ENCODE measurements at regions not wholly inside any gene's neighbourhood (a gene's known extent, or its start where the extent isn't known, plus 50 kb on each side); places are given as distances from the start of the nearest gene placed in this dataset.

DNA sequence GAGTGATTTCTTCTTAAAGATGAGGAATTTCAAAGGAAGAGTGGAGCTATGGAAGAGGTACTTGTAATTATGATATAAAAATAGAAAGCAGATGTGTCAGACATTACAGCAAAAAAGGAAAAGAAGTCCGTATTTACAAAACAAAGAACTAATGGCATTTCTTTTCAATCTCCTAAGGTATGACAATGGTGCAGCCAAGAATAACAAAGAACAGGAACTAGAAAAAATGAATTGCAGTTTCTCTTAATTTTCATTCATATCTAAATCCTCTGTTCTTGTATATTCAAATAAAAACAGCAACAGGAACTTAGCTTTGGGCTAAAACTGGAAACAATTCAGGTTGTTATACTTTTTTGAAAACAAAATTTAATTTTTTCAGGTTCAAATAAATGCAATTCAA is 105.1 kb downstream of the SPRY1 start:
- H3K36me3 Mint-ChIP-seq (ENCODE audit: low read depth), result peaks cover 3% of the 10 kb centered on the region
- TF ChIP-seq, protein P1, sequence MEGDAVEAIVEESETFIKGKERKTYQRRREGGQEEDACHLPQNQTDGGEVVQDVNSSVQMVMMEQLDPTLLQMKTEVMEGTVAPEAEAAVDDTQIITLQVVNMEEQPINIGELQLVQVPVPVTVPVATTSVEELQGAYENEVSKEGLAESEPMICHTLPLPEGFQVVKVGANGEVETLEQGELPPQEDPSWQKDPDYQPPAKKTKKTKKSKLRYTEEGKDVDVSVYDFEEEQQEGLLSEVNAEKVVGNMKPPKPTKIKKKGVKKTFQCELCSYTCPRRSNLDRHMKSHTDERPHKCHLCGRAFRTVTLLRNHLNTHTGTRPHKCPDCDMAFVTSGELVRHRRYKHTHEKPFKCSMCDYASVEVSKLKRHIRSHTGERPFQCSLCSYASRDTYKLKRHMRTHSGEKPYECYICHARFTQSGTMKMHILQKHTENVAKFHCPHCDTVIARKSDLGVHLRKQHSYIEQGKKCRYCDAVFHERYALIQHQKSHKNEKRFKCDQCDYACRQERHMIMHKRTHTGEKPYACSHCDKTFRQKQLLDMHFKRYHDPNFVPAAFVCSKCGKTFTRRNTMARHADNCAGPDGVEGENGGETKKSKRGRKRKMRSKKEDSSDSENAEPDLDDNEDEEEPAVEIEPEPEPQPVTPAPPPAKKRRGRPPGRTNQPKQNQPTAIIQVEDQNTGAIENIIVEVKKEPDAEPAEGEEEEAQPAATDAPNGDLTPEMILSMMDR (IDR thresholded peaks at IDR 0.05; ENCODE audit: unreplicated experiment in 3 of 3), result no peak
- H3K27ac Mint-ChIP-seq, result peak overlapping the region; percentile 17 to 44 (median 41)
- H3K27me3 Mint-ChIP-seq (ENCODE audit: low read depth), result no peaks in the 10 kb centered on the region
- H3K4me3 Mint-ChIP-seq, result no peak overlapping the region
- H3K9me3 Mint-ChIP-seq, result peaks cover 2% of the 10 kb centered on the region
- peaks cover 14% of the 10 kb centered on the region for H3K4me1 Mint-ChIP-seq

DNA sequence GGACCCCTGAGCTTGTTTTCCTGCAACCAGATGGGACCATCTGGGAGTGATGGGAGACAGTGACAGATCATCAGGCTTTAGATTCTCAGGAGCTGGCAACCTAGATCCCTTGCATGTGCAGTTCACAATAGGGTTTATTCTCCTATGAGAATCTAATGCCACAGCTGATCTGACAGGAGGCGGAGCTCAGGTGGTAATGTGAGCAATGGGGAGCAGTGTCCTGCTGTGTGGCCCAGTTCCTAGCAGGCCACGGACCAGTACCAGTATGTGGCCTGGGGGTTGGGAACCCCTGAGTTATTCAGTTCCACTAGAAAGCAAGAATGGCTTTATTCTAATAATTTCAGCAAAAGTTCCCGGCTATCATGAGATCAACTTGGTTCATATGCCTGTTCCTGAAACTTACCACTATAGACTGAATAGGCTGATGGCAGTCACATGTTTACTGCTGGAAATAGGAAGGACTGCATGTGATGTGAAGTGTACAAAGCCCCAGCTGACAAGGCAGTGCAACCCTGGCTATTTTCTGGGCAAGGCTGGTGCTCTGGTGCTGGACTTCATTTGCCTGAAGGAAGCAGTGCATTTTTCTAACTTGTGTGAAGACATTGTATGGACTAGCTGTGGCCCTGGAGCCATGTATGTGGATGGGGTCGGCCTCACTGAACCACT is 107.2 kb downstream of the SPRY1 start:
- H3K36me3 Mint-ChIP-seq (ENCODE audit: low read depth), result peaks cover 3% of the 10 kb centered on the region
- H3K27me3 Mint-ChIP-seq (ENCODE audit: low read depth), result no peaks in the 10 kb centered on the region

DNA sequence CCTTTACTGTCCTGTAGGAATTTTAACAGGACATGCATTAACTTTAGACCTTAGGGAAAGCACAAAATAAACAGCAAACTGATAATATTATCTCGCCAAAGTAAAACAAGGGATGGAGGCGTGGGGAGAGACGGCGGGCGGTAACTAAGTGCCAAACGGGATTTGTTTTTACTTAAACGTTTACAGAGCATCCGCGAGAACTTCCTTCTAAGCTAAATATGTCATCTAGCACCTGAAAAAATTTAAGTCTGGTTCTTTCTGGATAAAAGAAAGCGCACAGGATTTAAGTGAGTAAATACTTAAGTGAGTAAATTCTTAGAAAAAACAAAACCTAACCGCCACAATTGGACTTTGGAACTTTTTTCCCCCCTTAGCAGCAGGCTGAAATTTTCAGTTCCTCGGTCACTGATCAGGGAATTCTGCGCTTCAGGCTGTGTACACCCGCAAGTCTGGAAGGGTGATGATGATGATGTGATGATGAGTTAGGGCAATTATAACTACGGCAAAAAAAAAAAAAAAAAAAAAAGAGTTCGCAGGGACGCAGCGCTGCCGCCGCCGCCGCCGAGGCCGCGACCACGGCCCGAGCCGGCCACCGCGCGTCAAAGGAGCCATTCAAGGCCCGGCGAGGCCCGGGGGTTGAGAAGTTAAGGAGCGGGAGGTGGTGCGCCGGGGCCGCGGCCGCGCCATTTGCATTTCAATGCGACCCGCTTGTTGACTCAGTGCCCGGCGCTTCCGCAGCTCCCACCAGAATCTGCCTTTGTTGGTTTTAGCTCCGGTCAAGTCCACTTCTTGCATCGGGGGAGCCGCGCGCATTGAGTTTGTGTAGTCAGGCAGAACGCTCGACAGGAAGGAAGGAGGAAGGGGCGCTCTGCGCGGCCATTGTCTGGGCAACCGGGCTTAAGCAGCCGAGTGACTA is 108.8 kb downstream of the SPRY1 start:
- peak overlapping the region; percentile 89 to 91 (median 90) for H3K4me3 Mint-ChIP-seq
- H3K27me3 Mint-ChIP-seq (ENCODE audit: low read depth), result peaks cover 3% of the 10 kb centered on the region
- H3K9me3 Mint-ChIP-seq, result peaks cover 2% of the 10 kb centered on the region
- no peaks in the 10 kb centered on the region for H3K36me3 Mint-ChIP-seq (ENCODE audit: low read depth)
- peak overlapping the region; percentile 99 to 100 (median 100) for H3K27ac Mint-ChIP-seq
- H3K4me1 Mint-ChIP-seq, result peaks cover 29% of the 10 kb centered on the region
- TF ChIP-seq, protein P1 (IDR thresholded peaks at IDR 0.05; ENCODE audit: unreplicated experiment in 3 of 3), result no peak

More for the DNA sequence above, 107.2 kb downstream of the SPRY1 start:
- peaks cover 2% of the 10 kb centered on the region for H3K9me3 Mint-ChIP-seq
- peaks cover 24% of the 10 kb centered on the region for H3K4me1 Mint-ChIP-seq
- H3K4me3 Mint-ChIP-seq, result peak overlapping the region; percentile 47 to 53 (median 50)
- TF ChIP-seq, protein P1 (IDR thresholded peaks at IDR 0.05; ENCODE audit: unreplicated experiment in 3 of 3), result no peak
- peak overlapping the region; percentile 81 to 99 (median 92) for H3K27ac Mint-ChIP-seq

DNA sequence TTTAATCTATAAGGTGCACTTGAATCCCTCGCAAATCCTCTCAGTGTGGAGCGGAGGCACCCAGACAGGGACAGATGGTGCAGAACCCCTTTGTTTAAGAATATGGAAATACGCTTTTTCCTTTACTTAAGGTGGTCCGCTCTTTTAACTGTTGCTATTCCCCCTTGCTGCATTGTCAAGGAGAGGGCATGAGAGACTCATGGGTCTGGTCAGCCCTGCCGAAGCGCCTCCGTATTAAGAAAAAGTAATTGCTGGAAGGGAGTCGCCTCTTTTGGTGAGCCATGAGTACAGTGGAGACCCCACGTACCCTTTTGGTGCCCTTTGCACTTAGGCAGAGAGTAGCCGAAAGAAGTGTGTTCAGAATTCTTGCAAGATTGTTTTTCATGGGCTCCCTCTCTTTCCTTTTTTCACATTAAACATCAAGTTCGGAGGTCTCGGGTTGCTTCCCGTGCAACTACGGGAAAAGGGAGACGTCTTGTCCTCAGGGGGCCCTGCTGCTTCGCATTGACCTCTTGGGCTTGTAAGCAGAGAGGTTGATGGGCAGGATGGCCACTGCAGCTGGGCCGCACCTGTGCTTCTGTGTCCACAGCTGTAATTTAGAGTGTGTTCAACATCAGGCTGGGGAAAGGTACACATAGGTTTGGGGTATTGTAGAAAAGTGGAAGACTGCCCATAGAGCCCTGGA is 109.6 kb downstream of the SPRY1 start:
- peaks cover 29% of the 10 kb centered on the region for H3K4me1 Mint-ChIP-seq
- no peaks in the 10 kb centered on the region for H3K36me3 Mint-ChIP-seq (ENCODE audit: low read depth)
- TF ChIP-seq, protein P1 (IDR thresholded peaks at IDR 0.05; ENCODE audit: unreplicated experiment in 3 of 3), result no peak
- H3K9me3 Mint-ChIP-seq, result no peaks in the 10 kb centered on the region
- H3K27ac Mint-ChIP-seq, result peak overlapping the region; percentile 99 to 100 (median 100)
- H3K4me3 Mint-ChIP-seq, result peak overlapping the region; percentile 89 to 91 (median 90)
- H3K27me3 Mint-ChIP-seq (ENCODE audit: low read depth), result peaks cover 3% of the 10 kb centered on the region

DNA sequence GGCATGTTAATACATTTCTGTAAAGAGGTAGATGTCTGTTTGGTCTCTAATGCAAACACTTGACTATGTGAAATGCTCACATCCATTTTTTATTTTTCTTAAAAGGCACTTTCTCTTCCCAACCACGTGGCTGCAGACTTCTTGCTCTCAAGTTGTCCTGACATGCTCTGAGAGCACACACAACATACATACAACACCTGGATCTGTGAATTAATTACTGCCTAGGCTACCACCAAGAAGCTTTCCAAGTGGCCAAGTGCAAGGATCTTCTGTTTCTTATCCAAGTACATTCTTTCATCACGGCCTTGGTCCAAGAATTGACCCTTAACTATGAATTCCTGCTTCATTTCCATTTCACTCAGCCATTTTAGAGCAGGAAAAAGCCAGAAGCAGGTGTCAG is 110.8 kb downstream of the SPRY1 start:
- H3K4me3 Mint-ChIP-seq, result peak overlapping the region in 2 of 3 experiments; percentile 62 to 91
- no peaks in the 10 kb centered on the region for H3K36me3 Mint-ChIP-seq (ENCODE audit: low read depth)
- no peaks in the 10 kb centered on the region for H3K9me3 Mint-ChIP-seq
- H3K4me1 Mint-ChIP-seq, result peaks cover 29% of the 10 kb centered on the region
- peak overlapping the region; percentile 99 to 100 (median 100) for H3K27ac Mint-ChIP-seq
- H3K27me3 Mint-ChIP-seq (ENCODE audit: low read depth), result peaks cover 3% of the 10 kb centered on the region
- TF ChIP-seq, protein P1 (IDR thresholded peaks at IDR 0.05; ENCODE audit: unreplicated experiment in 3 of 3), result no peak
